Astrocyte (in vitro differentiated cells and primary cell): ENCODE measurements at regions not wholly inside any gene's neighbourhood (a gene's known extent, or its start where the extent isn't known, plus 50 kb on each side); places are given as distances from the start of the nearest gene placed in this dataset.

Experiments used
- EZH2 ChIP-seq: IDR thresholded peaks from 2 replicates; pipeline ENCODE4 v1.6.1; 2012; ENCODE audit warnings: mild to moderate bottlenecking, low read length, inconsistent platforms; ENCODE audit not compliant: insufficient read depth
- TF ChIP-seq, protein P1 (sequence below): IDR thresholded peaks from 2 replicates; pipeline ENCODE4 v1.5.1; 2011; ENCODE audit warnings: low read depth, mild to moderate bottlenecking, inconsistent platforms, low read length, moderate library complexity; ENCODE audit not compliant: insufficient read depth

DNA sequence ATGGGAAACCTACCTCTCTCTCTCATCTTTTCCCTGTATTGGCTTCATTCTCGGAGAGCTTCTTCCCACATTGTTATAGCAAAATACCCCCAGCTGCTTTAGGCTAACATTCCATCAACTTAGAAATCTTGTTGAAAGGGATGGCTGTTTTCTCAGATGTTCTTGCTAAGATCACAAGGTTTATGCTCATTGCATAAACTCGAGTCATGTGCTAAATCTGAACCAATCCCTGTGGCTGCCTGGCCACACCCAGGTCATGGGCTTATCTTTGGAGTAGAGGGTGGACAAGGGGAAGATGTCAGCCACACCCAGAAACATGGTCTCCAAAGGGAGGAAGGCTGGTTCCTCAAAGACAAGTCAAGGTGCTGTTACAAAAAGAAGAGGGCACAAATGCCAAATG lies 150.6 kb upstream of the UMPS start:
- TF ChIP-seq, protein P1, sequence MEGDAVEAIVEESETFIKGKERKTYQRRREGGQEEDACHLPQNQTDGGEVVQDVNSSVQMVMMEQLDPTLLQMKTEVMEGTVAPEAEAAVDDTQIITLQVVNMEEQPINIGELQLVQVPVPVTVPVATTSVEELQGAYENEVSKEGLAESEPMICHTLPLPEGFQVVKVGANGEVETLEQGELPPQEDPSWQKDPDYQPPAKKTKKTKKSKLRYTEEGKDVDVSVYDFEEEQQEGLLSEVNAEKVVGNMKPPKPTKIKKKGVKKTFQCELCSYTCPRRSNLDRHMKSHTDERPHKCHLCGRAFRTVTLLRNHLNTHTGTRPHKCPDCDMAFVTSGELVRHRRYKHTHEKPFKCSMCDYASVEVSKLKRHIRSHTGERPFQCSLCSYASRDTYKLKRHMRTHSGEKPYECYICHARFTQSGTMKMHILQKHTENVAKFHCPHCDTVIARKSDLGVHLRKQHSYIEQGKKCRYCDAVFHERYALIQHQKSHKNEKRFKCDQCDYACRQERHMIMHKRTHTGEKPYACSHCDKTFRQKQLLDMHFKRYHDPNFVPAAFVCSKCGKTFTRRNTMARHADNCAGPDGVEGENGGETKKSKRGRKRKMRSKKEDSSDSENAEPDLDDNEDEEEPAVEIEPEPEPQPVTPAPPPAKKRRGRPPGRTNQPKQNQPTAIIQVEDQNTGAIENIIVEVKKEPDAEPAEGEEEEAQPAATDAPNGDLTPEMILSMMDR: no peak
- TF ChIP-seq EZH2: no peak
